ENCODE measurements at regions not wholly inside any gene's neighbourhood (a gene's known extent, or its start where the extent isn't known, plus 50 kb on each side); places are given as distances from the start of the nearest gene placed in this dataset.

DNA sequence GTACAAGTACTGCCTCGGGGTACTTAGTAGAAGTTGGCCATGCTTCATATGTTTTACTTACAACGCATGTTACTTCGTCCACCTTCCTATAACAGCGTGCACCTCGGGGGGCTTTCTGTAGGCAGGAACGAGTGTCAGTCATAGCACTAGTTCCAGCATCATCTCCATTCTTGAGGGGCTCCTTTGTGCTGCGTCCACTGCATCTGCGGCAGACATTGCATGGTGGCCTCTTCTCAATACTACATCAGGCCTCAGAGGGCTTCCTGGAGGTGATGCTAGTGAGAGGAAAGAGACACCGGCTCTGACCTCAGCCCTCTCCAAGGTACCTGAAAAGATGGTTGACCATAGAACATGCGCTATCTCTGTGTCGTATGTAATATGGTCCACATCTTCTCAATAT is 121.2 kb upstream of the RTL1 start:
- Histone ChIP-seq H3K27ac (ENCODE audit: low read depth in 2 of 2, low read length in 1 of 2) (no peak overlapping the region), H3K36me3 (replicated peaks in 1 of 2; ENCODE audit: control insufficient read depth in 1 of 2, insufficient read depth in 2 of 2, low read length in 1 of 2) (no peaks in the 10 kb centered on the region), H3F3A (replicated peaks; ENCODE audit: insufficient read depth) (no peaks in the 10 kb centered on the region), H3K4me1 (ENCODE audit: control insufficient read depth in 1 of 2, insufficient read depth in 2 of 2, low read depth in 1 of 2, low read length in 1 of 2) (no peaks in the 10 kb centered on the region), H3K79me2 (ENCODE audit: insufficient read depth) (no peaks in the 10 kb centered on the region), H3K4me2 (no peak overlapping the region), H3K9me3 (no peaks in the 10 kb centered on the region), H3K27me3 (ENCODE audit: insufficient read depth) (no peaks in the 10 kb centered on the region), H3K9ac (no peak overlapping the region), H2AFZ (ENCODE audit: low read depth) (no peak overlapping the region), H3K9me2 (no peaks in the 10 kb centered on the region), H3K4me3 (ENCODE audit: low read depth in 2 of 2, low read length in 1 of 2) (no peak overlapping the region), H4K20me1 (ENCODE audit: insufficient read depth) (no peaks in the 10 kb centered on the region)
- ChIA-PET CTCF (no interaction called here), POLR2A (no interaction called here)
- TF ChIP-seq RCOR1 (IDR thresholded peaks at IDR 0.05; ENCODE audit: low read length) (no peak), NRF1 (IDR thresholded peaks at IDR 0.05; ENCODE audit: low read depth, low read length) (no peak), MEF2A (IDR thresholded peaks at IDR 0.05; ENCODE audit: borderline replicate concordance, low read depth) (no peak), JUND (IDR thresholded peaks at IDR 0.05) (no peak), POLR2AphosphoS5 (IDR thresholded peaks at IDR 0.05; ENCODE audit: low read depth, low read length) (no peak)
- TF ChIP-seq, protein P1, sequence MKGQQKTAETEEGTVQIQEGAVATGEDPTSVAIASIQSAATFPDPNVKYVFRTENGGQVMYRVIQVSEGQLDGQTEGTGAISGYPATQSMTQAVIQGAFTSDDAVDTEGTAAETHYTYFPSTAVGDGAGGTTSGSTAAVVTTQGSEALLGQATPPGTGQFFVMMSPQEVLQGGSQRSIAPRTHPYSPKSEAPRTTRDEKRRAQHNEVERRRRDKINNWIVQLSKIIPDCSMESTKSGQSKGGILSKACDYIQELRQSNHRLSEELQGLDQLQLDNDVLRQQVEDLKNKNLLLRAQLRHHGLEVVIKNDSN (IDR thresholded peaks at IDR 0.05; ENCODE audit: borderline replicate concordance, low read depth) = no peak
- 56% methylated on average over 9 of the region's 11 CpGs for WGBS (ENCODE audit: low lambda C conversion rate)
- no peak for DNase-seq

DNA sequence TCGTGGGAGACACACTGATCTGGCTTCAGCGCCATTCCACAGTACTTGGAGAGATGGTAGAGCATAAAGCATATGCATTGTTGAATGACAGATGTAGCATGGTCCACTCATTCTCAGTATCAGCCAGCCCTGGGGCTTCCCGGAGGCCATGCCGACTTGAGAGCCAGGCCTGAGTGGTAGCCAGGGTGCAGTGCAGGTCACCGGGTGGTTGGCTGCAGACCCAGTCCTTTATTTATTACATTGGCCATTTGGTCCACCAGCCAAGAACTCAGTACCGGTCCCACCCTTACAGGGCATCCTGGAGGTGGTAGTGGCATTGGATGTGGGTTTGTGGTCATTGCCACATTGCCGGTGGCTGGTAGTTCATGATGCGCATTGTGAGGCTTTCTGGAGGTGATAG is 121.6 kb upstream of the RTL1 start:
- 61% methylated on average over 7 of the region's 8 CpGs for WGBS (ENCODE audit: low lambda C conversion rate)
- Histone ChIP-seq H3K27me3 (ENCODE audit: insufficient read depth) (no peaks in the 10 kb centered on the region), H3K9me2 (no peaks in the 10 kb centered on the region), H2AFZ (ENCODE audit: low read depth) (no peak overlapping the region), H3K9ac (no peak overlapping the region), H3K9me3 (no peaks in the 10 kb centered on the region), H3K36me3 (replicated peaks in 1 of 2; ENCODE audit: control insufficient read depth in 1 of 2, insufficient read depth in 2 of 2, low read length in 1 of 2) (no peaks in the 10 kb centered on the region), H4K20me1 (ENCODE audit: insufficient read depth) (no peaks in the 10 kb centered on the region), H3K4me3 (ENCODE audit: low read depth in 2 of 2, low read length in 1 of 2) (no peak overlapping the region), H3K4me1 (ENCODE audit: control insufficient read depth in 1 of 2, insufficient read depth in 2 of 2, low read depth in 1 of 2, low read length in 1 of 2) (no peaks in the 10 kb centered on the region), H3K27ac (ENCODE audit: low read depth in 2 of 2, low read length in 1 of 2) (no peak overlapping the region), H3F3A (replicated peaks; ENCODE audit: insufficient read depth) (no peaks in the 10 kb centered on the region), H3K4me2 (no peak overlapping the region), H3K79me2 (ENCODE audit: insufficient read depth) (no peaks in the 10 kb centered on the region)
- TF ChIP-seq RAD21 (IDR thresholded peaks at IDR 0.05; ENCODE audit: low read length) = no peak
- ChIA-PET POLR2A (no interaction called here), CTCF (no interaction called here)
- DNase-seq = no peak

DNA sequence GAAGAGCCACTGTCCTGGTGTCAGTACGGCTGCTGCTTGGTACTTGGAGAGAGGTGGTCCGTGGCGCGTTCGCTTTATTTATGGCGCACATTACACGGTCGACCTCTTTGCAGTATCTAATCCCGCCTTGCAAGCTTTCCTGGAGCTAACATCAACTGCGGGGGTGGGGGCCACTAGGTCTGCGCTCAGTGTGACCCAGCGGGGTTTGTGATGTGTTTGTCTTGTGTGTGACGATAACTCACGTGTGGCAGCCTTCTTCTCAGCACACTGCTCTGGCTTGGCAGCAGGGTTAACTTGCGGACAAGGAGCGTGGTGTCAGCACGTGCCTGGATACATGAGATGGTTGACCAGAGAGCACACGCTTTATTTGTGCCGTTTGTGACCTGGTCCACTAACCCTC is 122.2 kb upstream of the RTL1 start:
- DNase-seq = no peak
- Histone ChIP-seq H3K4me3 (ENCODE audit: low read depth in 2 of 2, low read length in 1 of 2) (no peak overlapping the region; a peak in 1 of 4 replicates), H2AFZ (ENCODE audit: low read depth) (no peak overlapping the region), H4K20me1 (ENCODE audit: insufficient read depth) (no peaks in the 10 kb centered on the region), H3K79me2 (ENCODE audit: insufficient read depth) (no peaks in the 10 kb centered on the region), H3K4me2 (no peak overlapping the region), H3K4me1 (ENCODE audit: control insufficient read depth in 1 of 2, insufficient read depth in 2 of 2, low read depth in 1 of 2, low read length in 1 of 2) (no peaks in the 10 kb centered on the region), H3K27me3 (ENCODE audit: insufficient read depth) (no peaks in the 10 kb centered on the region), H3K9me2 (no peaks in the 10 kb centered on the region), H3K9ac (no peak overlapping the region), H3K9me3 (no peaks in the 10 kb centered on the region), H3K27ac (ENCODE audit: low read depth in 2 of 2, low read length in 1 of 2) (no peak overlapping the region), H3K36me3 (replicated peaks in 1 of 2; ENCODE audit: control insufficient read depth in 1 of 2, insufficient read depth in 2 of 2, low read length in 1 of 2) (no peaks in the 10 kb centered on the region), H3F3A (replicated peaks; ENCODE audit: insufficient read depth) (no peaks in the 10 kb centered on the region)
- ChIA-PET POLR2A (no interaction called here), CTCF (no interaction called here)
- WGBS (ENCODE audit: low lambda C conversion rate) = 82% methylated on average over 19 of the region's 19 CpGs
- TF ChIP-seq JUND (IDR thresholded peaks at IDR 0.05) (no peak), FOXM1 (IDR thresholded peaks at IDR 0.05; ENCODE audit: low read depth) (no peak), MEF2A (IDR thresholded peaks at IDR 0.05; ENCODE audit: borderline replicate concordance, low read depth) (no peak), EP300 (IDR thresholded peaks at IDR 0.05; ENCODE audit: borderline replicate concordance in 1 of 2, low read depth in 1 of 2, low read length in 1 of 2) (no peak), CHD2 (IDR thresholded peaks at IDR 0.05; ENCODE audit: low read length, partially characterized antibody) (no peak)

All from SK-N-SH (cell line).